HFFc6 (cell line): ENCODE measurements at regions not wholly inside any gene's neighbourhood (a gene's known extent, or its start where the extent isn't known, plus 50 kb on each side); places are given as distances from the start of the nearest gene placed in this dataset.

Experiments used
- DNase-seq: peaks from one replicate; pipeline ENCODE4 v3.0.0-alpha.2; 2018
- H3K27ac Mint-ChIP-seq: 2 replicates; pipeline ENCODE4 v1.8.0; 2020; ENCODE audit warnings: mild to moderate bottlenecking, mixed read lengths
- H3K27me3 Mint-ChIP-seq: 2 replicates; pipeline ENCODE4 v1.8.0; 2021; ENCODE audit warnings: mild to moderate bottlenecking, moderate library complexity, mixed read lengths; ENCODE audit not compliant: insufficient read depth
- H3K36me3 Mint-ChIP-seq: 2 replicates; pipeline ENCODE4 v1.8.0; 2021; ENCODE audit warnings: low read depth, mixed read lengths
- H3K4me1 Mint-ChIP-seq: 2 replicates; pipeline ENCODE4 v1.8.0; 2020; ENCODE audit warnings: low read depth, mixed read lengths
- H3K4me3 Mint-ChIP-seq: 2 replicates; pipeline ENCODE4 v1.8.0; 2020; ENCODE audit warnings: mild to moderate bottlenecking, moderate library complexity, mixed read lengths
- H3K9me3 Mint-ChIP-seq: 2 replicates; pipeline ENCODE4 v1.8.0; 2020; ENCODE audit warnings: mild to moderate bottlenecking, mixed read lengths
- TF ChIP-seq, protein P1 (sequence below): fragments of 200-600 bp; sonication (generic); IDR thresholded peaks from 2 replicates; pipeline ENCODE4 v1.5.0; 2021; ENCODE audit warnings: antibody characterized with exemption, mild to moderate bottlenecking

DNA sequence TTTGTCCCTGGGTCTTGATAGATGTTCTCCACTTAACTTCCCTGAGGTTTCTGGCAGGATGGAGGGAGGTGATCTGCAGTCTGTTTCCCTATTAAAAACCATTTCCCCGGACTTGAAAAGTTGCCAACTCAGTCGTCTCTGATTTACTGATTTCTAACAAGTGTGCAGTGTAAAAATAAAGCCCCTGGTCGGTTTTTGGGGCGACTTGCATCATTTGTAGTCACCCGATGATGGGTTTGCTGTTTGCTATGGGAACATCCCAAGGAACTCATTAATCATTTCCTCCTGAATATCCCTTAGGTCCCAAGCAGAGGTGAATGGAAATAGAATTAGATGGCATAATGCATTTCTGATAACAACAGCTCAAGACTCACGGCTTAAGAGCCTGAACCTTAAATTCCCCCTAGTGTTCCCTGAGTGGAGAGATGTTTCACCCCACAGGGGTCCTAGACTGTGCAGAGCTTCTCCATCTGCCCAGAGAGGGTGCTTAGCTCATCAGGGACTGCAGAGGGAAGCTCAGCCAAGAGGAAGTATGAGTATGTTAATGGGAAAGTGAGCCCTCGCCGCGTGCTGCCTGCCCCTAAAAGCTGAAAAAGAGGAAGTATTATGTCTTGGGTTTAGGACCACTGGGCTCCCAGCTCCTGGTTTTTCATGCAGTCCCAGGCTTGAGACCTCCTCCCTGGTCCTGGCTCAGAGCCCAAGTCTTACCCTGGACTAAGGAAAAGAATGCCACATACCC lies 115.1 kb upstream of the DAP start:
- Mint-ChIP-seq H3K27me3 (no peaks in the 10 kb centered on the region; the same call in 1 of the 2 replicates), H3K4me1 (peaks cover 52% of the 10 kb centered on the region), H3K4me3 (no peak overlapping the region), H3K9me3 (peaks cover 3% of the 10 kb centered on the region; the same call in 1 of the 2 replicates), H3K36me3 (peaks cover 7% of the 10 kb centered on the region; the same call in 1 of the 2 replicates), H3K27ac (peak overlapping the region; percentile 1; the same call in 1 of the 2 replicates)
- TF ChIP-seq, protein P1, sequence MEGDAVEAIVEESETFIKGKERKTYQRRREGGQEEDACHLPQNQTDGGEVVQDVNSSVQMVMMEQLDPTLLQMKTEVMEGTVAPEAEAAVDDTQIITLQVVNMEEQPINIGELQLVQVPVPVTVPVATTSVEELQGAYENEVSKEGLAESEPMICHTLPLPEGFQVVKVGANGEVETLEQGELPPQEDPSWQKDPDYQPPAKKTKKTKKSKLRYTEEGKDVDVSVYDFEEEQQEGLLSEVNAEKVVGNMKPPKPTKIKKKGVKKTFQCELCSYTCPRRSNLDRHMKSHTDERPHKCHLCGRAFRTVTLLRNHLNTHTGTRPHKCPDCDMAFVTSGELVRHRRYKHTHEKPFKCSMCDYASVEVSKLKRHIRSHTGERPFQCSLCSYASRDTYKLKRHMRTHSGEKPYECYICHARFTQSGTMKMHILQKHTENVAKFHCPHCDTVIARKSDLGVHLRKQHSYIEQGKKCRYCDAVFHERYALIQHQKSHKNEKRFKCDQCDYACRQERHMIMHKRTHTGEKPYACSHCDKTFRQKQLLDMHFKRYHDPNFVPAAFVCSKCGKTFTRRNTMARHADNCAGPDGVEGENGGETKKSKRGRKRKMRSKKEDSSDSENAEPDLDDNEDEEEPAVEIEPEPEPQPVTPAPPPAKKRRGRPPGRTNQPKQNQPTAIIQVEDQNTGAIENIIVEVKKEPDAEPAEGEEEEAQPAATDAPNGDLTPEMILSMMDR, result no peak
- DNase-seq, result no peak

DNA sequence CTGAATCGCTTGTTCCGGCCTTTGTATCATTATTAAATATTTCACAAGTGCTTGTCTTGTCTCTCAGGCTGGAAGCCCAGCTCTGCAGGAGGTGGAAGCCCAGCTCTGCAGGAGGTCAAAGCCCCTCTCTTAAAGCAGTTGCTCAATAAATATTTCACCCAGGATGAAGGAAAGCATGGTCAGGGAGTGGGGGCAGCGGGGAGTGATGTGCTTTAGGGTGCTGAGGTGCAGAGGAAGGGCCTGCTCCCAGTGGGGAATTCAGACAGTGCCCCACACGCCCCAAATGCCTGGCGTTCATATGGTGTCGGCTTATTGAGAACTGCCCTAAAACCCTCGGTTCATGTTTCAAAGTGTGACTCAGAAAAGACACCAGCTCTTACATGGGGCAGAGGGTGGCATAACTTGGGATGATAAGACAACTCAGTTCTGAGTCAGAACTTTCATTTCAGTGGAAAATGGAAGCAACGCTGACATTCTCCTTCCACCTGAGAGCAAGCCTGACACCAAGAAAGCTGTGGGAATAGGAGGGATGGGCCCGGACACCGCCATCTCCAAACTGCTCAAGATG lies 114.3 kb upstream of the DAP start:
- Mint-ChIP-seq H3K9me3 (peaks cover 3% of the 10 kb centered on the region; the same call in 1 of the 2 replicates), H3K27me3 (no peaks in the 10 kb centered on the region; the same call in 1 of the 2 replicates), H3K36me3 (peaks cover 7% of the 10 kb centered on the region; the same call in 1 of the 2 replicates), H3K27ac (no peak overlapping the region; the same call in 1 of the 2 replicates), H3K4me3 (no peak overlapping the region), H3K4me1 (peaks cover 52% of the 10 kb centered on the region)
- TF ChIP-seq, protein P1, result no peak
- no peak for DNase-seq

DNA sequence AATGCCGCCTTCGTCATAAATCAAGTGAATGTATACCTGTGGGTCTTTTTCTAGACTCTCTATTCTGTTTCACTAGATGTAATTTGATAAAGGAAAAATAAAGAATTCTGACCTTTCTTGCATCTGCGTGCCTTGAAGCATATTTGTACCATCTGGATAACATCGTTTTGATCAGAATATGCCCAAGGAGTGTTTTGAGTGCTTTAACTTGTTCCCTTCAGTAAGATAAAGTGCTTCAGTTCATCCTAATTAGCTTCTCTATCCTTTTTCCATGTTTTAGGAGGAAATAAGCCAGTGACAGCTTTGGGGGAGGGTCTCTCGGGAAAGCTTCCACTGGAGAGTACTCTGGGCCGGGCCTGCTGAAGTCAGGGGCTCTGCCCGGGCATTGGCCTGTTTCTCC lies 113.5 kb upstream of the DAP start:
- no peak for DNase-seq
- Mint-ChIP-seq H3K9me3 (peaks cover 3% of the 10 kb centered on the region; the same call in 1 of the 2 replicates), H3K36me3 (peaks cover 7% of the 10 kb centered on the region; the same call in 1 of the 2 replicates), H3K4me3 (no peak overlapping the region), H3K27ac (no peak overlapping the region), H3K27me3 (no peaks in the 10 kb centered on the region; the same call in none of the 2 replicates), H3K4me1 (peaks cover 44% of the 10 kb centered on the region)
- TF ChIP-seq, protein P1, result no peak

DNA sequence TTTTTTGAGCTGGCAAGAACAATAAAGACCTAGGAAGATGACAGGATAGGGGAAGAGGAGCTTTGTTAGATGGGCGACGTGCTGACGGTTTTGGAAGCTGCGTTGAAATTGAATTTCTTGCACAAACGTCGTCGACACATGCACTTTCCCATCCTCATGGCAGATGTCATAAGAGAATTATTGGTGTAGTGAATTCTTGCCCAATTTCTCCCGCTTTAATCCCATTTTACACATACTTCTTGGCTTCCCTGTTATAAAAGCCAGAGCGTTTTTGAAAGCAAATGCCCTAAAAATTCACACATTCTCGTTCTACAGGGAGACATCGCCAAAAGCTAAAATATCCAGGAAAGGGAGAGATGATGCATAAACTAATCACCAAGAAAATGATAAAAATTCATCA lies 109.8 kb upstream of the DAP start:
- H3K27me3 Mint-ChIP-seq, result peaks cover 3% of the 10 kb centered on the region; the same call in 1 of the 2 replicates
- H3K27ac Mint-ChIP-seq, result no peak overlapping the region
- peaks cover 3% of the 10 kb centered on the region; the same call in 1 of the 2 replicates for H3K9me3 Mint-ChIP-seq
- H3K4me3 Mint-ChIP-seq, result no peak overlapping the region
- peaks cover 26% of the 10 kb centered on the region for H3K4me1 Mint-ChIP-seq
- H3K36me3 Mint-ChIP-seq, result peaks cover 7% of the 10 kb centered on the region; the same call in 1 of the 2 replicates
- TF ChIP-seq, protein P1, result no peak
- DNase-seq, result no peak

DNA sequence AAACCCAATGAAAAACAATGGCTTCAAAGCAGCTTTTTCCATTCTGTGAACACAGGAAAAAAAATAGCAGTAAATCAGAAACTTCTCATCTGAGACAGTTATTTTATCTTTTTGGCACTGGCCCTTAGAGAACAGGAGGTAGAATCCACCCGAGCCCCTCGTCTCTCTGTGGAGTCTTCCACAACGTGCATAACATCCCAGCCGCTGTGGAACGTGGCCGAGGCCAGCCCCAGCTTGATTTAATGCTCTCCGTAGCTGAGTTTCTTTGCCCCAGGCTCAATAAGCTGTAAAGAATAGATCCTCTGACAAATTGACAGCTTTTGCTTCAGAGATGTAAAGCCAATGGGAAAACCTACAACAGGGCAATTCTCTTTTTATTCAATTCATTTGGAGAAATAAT lies 107.9 kb upstream of the DAP start:
- H3K27me3 Mint-ChIP-seq, result peaks cover 3% of the 10 kb centered on the region; the same call in 1 of the 2 replicates
- no peak for DNase-seq
- no peak overlapping the region for H3K27ac Mint-ChIP-seq
- H3K4me3 Mint-ChIP-seq, result no peak overlapping the region
- H3K4me1 Mint-ChIP-seq, result peaks cover 14% of the 10 kb centered on the region
- H3K36me3 Mint-ChIP-seq, result peaks cover 4% of the 10 kb centered on the region; the same call in 1 of the 2 replicates
- TF ChIP-seq, protein P1, result no peak
- H3K9me3 Mint-ChIP-seq, result peaks cover 3% of the 10 kb centered on the region; the same call in 1 of the 2 replicates
